ENCODE measurements at regions not wholly inside any gene's neighbourhood (a gene's known extent, or its start where the extent isn't known, plus 50 kb on each side); places are given as distances from the start of the nearest gene placed in this dataset.

DNA sequence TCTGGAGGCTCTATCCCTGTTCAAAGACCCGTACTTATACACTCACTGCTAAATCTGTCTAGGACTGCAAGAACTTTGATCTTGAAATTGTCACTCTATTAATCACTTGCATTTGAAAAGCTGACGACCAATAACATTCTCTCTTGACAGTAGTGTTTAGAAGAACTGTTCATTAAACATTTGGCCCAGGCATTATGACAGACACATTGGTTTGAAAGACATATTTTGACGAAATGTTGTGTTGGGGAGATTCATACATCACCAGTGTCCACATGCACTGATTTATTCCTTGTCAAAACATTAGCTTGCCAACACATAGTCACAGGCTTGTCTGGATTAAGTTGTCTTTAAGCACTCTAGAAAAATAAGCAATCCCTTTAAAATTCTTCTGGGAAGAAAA, 951.3 kb downstream of the ADGRL2 start:
- no peak for DNase-seq (ENCODE audit: extremely low read depth, low read depth)

DNA sequence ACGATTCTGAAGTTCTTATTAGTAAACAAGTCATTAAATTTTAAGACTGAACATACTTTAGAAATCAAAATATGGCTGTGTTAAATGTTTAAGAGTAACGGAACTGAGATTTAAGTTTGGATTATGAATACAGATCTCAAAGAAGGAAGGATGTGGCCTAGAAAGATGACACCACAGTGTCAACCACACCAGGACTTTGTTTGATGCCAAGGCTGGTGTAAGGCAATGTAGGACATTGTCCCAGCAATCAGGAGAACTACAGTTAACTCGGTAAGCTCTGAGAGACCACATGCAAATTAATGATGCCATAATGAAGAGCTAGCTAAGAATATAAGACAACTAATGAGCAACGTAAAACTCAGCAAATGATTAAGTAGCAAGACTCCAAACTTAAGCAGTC, 932.9 kb downstream of the ADGRL2 start:
- no peak for DNase-seq (ENCODE audit: extremely low read depth, low read depth)

DNA sequence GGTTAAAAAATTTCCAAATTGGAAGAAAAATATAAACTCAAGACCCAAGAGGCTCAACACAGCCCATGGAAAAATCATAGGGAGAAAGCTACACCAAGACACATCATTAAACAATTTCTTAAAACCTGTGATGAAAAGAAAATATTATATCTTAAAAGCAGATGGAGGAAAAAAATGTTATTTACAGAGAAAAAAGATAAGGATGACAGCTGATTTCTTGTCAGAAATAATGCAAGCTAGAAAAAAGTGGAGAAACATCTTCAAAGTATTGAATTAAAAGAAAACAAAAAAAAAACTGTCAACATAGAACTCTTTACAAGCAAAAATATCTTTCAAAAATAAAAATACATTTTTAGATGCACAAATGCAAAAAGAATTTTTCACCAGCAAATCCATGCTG, 930.5 kb downstream of the ADGRL2 start:
- no peak for DNase-seq (ENCODE audit: extremely low read depth, low read depth)

DNA sequence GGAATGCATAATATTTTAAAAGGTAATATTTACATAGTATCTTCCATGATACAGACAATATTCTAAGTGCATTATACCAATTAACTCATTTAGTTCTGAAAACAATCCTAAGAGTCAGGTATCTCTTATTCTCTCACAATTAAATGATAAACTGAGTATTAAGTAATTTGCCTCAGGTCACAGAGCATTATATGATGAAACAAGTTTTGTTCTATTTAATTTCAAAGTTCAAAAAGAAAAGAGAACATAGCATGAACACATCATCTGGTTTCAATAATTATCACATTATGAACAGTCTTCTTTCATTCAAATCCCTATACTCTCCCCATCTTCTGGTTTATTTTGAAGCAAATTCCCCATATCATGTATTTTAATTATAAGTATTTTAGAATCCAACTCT, 927.5 kb downstream of the ADGRL2 start:
- no peak for DNase-seq (ENCODE audit: extremely low read depth, low read depth)

DNA sequence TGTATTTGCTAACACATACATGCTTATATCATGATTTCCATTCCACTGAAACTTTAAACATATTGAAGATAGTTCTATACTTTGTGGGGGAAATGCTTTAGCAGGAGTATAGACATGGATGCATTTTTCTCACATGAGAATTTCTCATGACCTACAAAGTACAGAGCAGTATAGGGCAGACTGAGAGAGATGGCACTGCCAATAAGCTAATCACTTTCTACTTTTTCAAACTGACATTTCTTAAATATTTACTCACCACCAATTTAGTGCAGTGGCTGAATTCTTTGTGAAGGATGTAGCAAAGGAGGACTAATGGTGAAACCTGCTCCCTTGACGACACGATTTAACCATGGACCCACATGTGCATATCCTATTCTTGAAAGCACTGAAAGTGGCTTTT, 923.5 kb downstream of the ADGRL2 start:
- DNase-seq (ENCODE audit: extremely low read depth, low read depth) = no peak

DNA sequence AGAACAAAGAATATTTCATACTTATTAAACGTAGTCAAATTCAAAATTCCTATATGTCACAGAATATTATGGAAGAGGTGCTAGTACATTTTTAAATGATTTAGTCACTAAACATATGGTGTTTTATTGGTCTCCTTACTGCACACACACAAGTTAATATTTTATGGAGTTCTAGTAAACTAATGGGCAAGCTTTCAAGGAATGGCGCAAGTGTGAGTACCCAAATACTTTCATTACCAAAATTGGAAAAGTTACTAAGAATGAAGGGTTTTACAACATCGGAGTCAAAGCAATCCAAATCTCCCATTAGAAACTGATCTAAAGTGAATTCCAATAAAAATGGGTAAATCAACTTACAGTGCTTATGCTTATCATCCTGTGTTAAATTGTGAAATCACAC, 921.9 kb downstream of the ADGRL2 start:
- no peak for DNase-seq (ENCODE audit: extremely low read depth, low read depth)

DNA sequence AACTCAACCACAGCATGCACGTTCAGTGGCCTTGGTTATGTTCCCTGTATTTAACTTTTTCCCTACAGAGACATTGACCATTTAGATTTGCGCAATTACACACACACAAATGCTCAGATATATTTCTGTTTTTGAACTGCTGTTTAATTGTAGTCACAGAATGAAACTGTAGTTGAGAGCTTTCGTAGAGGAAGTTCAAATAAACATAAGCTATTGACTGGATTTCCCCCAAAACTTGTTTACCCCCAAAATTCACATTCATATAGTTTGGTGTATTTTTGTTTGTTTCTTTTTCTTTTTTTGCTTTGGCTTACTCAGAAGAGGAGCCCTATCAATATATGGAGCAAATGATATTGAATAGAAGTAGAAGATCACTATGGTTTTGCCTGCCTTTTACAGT, 921.0 kb downstream of the ADGRL2 start:
- no peak for DNase-seq (ENCODE audit: extremely low read depth, low read depth)

DNA sequence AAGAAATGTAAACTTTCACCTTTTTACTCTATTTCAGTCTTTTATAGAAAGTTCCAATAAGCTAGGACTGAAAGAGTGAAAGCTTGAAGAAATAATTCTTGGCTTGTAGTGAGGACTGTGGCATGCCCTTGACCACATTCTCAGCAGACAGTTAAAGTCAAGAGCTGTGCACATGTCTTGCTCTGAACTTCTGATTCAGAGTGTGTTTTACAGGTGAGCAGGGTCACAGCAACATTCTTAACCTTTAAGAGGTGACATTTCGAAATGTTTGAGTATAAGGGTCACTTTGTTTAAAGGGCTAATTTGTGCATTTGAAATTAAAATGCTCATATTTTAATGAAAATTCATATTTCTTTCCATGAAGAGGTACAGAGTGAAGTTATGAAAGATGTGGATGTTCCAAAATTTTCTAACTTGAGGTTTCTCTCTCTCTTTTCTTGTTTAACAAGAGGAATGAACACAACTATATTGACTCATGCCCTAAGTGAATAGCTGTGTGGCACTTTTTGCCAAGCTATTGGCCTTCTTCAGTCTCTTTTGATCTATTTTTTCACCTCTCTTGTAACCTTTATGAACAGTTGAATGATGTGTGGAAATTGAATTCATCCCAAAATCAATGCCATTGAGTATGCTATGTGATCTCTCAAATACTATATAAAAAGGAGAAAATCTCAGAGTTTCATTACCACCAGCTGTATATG, 918.1 kb downstream of the ADGRL2 start:
- no peak for DNase-seq (ENCODE audit: extremely low read depth, low read depth)

DNA sequence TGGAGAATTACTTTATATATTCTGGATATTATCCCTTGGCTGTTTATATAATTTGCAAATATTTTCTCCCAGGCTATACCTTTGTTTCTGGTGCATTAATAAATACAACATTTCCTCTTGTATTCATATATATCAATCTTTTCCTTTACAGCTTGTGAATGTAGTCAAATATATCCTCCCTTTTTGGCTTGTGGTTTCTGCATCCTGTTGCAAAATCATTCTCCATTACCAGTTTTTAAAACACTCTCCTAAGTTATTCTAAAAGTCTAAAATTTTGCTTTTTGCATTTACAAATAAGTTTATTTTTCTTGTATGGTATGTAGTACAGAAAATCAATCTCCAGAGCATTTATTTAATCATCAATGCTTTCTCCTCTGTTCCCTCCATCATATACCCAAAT, 909.4 kb downstream of the ADGRL2 start:
- no peak for DNase-seq (ENCODE audit: extremely low read depth, low read depth)

DNA sequence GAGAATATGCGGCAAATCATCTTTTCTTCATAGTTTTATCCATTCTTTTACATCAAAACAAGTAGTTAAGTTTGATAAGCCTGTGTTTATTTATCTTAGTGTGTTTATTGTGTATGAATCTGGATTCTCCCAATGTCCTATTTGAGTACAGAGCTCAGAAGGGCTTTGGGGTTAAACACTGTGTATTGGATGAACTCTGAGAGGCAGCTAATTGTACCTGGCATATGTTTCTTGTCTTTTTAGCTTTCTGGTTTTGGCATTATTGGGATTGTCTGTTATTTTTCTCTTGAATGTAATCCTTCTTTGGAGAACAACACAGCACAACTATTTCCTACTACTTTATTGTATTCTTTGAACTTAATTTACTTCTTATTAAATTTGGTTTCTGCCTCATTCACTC, 906.9 kb downstream of the ADGRL2 start:
- DNase-seq (ENCODE audit: extremely low read depth, low read depth) = no peak

DNA sequence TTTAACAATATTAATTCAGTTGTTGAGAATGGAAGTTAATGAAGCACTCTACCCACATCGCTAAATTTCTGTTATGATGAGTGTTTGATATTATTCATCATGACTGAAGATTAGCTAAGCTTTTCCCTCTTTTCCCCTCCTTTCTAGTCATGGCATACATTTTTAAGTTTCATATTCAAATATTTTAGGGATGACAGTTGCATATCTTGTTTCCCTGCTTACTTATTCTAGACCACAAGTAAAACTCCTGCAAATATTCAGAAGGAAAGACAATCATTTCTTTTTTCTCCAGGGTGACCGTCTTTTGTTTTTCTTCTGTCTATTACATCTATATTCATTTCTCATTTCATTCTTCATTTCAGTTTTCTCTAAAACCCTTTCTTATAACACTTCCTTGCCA, 906.0 kb downstream of the ADGRL2 start:
- DNase-seq (ENCODE audit: extremely low read depth, low read depth) = no peak

DNA sequence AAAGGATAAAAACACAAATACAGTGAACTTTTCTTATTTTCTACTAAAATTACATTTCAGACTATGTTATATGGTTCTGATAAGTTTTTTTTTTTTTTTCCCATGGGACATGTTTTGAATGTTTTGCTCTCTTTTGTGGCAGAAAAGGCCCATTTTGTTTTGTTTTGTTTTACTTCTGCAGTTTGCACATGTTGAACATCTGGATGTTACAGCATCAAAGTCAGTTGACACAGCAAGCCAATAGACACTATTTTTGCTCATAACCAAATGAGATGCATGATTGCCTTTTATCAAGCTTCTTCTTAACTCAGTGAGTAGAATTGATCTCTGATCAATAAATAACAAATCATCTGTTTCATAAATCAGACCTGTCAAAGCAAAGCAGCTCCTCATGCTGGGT, 904.2 kb downstream of the ADGRL2 start:
- DNase-seq (ENCODE audit: extremely low read depth, low read depth) = no peak

DNA sequence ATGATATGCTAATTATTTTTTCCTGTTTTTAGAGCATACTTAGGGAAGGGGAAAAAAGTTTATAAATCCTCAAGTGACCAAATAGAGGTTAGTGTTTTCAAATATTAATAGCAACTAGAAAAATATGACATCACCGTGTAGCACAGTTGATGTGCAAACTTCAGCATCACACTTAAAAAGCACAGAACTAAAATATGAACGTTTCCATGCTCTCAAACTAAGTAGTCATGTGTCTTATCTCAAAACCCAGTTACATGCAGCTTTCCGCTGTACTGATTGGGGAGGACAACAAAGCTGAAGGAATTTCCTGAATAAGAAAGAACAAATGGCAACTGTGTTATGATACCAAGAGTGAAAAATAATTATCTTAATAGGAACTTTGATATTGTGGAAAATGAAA, 903.7 kb downstream of the ADGRL2 start:
- no peak for DNase-seq (ENCODE audit: extremely low read depth, low read depth)

DNA sequence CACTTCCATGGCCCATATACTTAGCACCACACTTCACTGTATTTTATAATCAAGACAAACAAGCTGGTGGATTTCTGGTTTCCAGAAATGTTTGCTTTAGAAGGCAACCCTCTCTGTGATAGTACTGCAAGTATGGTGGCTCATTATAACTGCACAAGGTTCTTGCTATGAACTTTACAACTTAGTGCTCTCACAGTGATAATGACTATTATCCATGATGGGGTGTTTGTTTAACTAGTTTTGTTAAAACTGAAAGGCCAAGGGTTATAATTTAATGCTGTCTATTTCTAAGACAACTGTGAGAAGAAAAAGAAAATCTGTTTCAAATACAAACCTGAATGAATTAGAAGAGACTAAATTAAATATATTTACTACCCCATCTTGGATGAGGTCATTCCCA, 903.2 kb downstream of the ADGRL2 start:
- no peak for DNase-seq (ENCODE audit: extremely low read depth, low read depth)

DNA sequence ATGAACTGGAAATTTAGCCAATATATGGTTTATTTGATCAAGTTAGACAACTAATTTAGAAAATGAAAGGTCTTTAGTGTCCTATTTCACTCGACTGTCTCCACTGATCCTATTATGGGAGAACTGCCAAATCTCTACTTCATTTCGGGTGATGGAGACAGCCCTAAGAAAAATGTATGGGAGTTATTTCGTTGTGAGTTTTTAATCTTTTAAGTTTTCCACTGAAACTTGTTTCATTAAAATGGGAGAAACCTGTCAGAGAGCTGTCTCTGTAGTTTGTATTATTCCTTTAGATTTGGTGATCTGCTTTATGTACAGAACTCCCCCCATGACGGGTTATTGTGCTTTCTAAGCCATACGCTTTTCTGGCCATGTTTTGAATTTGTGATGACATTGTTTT, 899.7 kb downstream of the ADGRL2 start:
- DNase-seq (ENCODE audit: extremely low read depth, low read depth) = no peak

DNA sequence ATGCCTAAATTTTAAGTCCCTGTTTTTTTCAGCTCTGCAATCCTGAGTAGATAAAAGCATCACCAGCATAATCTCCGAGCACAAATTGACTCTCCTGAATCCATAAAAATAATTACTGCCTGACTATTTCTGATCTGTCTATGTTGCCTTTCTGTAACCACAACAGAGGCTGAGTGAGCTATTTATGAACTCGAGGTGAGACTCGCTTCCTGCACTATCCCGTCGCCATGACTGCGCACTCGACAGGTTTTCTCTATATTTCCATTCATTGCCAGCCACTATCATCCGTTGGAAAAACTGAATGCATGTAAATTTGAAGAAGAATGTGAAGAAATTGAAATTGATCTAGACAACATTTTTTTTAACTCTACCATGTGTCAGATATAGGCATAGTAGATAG, 897.2 kb downstream of the ADGRL2 start:
- DNase-seq (ENCODE audit: extremely low read depth, low read depth) = no peak

DNA sequence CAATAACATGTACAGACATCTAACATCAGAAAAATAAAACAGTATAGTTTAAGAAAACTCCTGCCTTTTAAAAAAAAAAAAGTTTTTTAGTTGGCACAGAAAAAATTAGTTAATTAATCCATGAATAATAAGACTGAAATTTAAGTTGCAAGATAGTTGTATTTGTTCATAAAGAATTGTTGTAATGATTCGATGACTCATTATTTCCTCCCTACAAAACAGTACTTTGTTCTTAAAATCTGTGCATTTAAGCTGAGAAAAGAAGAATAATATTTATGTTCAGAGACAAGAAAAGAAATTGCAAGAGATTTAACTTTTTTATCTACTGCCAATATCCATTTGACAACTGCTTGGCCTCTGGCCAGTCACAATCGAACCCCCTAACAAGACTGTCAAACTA, 894.7 kb downstream of the ADGRL2 start:
- DNase-seq (ENCODE audit: extremely low read depth, low read depth) = no peak

DNA sequence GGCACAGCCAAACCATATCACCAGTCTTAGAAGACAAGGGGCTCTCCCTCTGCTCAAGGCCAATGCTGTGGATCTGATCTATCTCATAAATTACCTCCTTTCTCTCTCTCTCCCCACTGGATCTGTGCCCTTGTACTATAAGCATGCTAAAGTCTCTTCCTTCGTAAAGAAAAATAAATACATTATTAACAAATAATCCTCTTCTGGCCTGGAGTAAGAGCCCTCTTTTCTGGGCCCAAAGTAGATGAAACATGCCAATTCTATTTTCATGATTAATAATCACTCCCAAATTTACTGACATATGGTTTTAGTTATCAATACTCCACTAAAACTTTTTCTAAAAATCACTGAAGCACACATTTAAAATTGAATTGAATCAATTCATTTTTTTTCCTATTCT, 889.7 kb downstream of the ADGRL2 start:
- DNase-seq (ENCODE audit: extremely low read depth, low read depth) = no peak

DNA sequence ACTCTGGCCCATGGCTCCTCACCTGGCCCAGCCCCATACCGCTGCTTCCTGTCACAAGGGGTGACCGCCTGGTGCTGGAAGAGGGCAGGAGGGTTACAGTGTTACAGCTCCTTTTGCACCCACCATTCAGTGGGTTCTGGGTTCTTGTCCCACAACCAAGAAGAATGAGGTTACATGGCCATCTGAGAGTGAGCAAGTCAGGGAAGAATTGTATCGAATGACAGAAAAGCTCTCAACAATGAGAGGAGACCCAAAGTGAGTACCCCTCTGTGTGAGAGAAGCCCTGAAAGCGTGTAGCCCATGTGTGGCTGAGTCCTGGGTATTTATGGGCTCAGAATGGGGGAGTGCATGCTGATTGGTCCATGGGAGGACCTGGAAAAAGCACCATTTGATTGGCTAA, 888.5 kb downstream of the ADGRL2 start:
- no peak for DNase-seq (ENCODE audit: extremely low read depth, low read depth)

DNA sequence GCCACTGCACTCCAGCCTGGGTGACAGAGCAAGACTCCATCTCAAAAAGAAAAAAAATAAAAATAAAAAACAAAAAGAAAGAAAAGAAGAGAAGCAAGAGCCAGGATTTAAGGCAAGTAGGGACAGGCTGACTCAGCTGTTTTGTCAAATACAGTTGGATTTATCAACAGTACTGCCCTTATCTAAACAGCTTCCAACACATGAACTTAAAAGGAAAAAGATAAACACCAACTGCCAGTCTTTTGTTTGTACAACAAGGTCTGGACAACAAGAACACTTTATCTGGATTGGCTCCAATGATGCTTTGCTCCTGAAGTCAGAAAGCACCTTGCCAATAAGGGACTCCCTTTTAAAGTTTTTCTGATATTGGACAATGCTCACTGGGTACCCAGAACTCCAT, 886.0 kb downstream of the ADGRL2 start:
- DNase-seq (ENCODE audit: extremely low read depth, low read depth) = no peak

DNA sequence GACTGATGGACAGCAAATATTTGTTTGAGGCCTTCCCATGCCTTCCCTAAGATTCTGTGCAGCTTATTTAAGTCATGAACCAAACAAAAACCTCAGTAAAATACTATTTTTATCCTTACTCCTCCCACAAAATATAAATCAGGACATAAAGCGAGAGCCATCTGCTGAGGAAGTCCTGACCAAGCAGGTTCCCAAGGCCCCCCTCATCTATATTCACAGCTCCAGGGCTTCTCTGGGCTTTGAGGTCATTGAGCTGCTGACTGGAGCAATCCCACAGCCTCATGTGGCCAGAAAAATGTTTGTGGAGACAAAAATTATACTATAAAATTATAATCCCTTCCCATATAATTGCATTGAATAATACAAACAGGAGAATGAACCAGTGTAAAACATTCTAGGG, 846.2 kb downstream of the ADGRL2 start:
- no peak for DNase-seq (ENCODE audit: extremely low read depth, low read depth)

DNA sequence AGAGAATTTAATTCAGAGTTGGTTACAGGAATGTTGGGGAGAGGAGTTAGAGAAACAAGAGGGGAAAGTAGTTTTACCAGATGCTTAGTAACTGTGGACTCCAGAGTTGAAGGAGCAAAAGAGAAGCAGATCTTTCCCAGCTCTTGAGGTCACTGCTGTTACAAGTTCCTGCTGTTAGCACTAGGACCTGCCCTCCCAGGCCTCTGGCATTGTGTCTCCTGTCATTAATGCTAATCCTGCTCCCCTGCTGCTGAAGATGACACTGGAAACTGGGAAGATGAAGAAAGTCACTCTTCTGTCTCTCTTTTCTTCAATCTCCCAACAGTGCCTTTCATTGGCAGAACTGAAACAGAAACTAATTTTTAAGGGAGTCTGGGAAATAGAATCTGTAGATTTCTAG, 845.6 kb downstream of the ADGRL2 start:
- no peak for DNase-seq (ENCODE audit: extremely low read depth, low read depth)

DNA sequence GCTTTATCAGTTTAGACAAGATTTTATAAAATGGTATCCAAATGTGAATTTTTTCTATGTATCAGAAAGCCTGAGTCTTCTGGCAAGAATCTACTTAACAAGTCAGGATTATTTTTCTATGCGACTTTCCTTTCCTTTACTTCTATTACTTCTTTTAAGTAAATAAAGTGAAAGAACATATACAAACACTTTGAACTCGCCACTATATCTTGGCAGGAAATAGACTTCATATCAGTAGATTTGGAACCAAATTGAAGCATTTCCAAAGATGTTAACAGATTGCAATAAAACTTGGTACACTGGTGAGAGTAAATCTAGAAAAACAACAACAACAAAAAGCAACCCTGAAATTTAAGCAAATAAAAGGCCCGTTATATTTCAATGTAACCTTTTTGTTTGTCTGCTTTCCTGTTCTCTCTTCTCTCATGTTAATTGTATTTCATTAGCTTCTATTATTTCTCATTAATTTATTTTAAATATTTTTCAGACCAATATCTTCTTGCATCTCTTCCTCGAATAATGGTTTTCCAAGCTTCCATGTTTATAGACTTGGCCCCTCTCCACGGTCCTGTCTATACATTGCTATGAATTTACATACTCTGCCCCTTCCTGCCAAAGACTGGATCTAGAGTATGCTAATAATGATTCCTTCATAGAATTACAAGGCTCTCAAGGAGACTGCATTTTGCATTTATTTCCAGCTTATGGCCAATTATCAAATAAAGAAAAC, 843.6 kb downstream of the ADGRL2 start:
- DNase-seq (ENCODE audit: extremely low read depth, low read depth) = no peak
